ENCODE measurements at regions not wholly inside any gene's neighbourhood (a gene's known extent, or its start where the extent isn't known, plus 50 kb on each side); places are given as distances from the start of the nearest gene placed in this dataset.
"Not testable (repeated sequence)": the region's sequence is repeated elsewhere in the genome, so short reads cannot be mapped to it uniquely, and the experiment has no call there.

GRCh38 chr6:121760191-121760590 is 324.7 kb downstream of the GJA1 start:
- DNase-seq (ENCODE audit: low spot score) = no peak

GRCh38 chr6:121760745-121761144 is 325.3 kb downstream of the GJA1 start:
- no peak for DNase-seq (ENCODE audit: low spot score)

GRCh38 chr6:121764493-121764892 is 329.0 kb downstream of the GJA1 start:
- no peak for DNase-seq (ENCODE audit: low spot score)

GRCh38 chr6:121765060-121765459 is 329.6 kb downstream of the GJA1 start:
- DNase-seq (ENCODE audit: low spot score) = no peak

GRCh38 chr6:121767211-121767610 is 331.8 kb downstream of the GJA1 start:
- DNase-seq (ENCODE audit: low spot score) = no peak

- DNase-seq (ENCODE audit: low spot score) = no peak
Measured at GRCh38 chr6:121770943-121771342, 335.5 kb downstream of the GJA1 start.

- no peak for DNase-seq (ENCODE audit: low spot score)
Measured at GRCh38 chr6:121771937-121772720, 336.7 kb downstream of the GJA1 start.

- DNase-seq (ENCODE audit: low spot score) = no peak
Measured at GRCh38 chr6:121776054-121776453, 340.6 kb downstream of the GJA1 start.

GRCh38 chr6:121780325-121781321 is 345.2 kb downstream of the GJA1 start:
- DNase-seq (ENCODE audit: low spot score) = peak; percentile 24

GRCh38 chr6:121791396-121792315 is 356.2 kb downstream of the GJA1 start:
- DNase-seq (ENCODE audit: low spot score) = no peak

GRCh38 chr6:121794630-121795029 is 359.2 kb downstream of the GJA1 start:
- peak; percentile 50 for DNase-seq (ENCODE audit: low spot score)

- not testable (repeated sequence) for DNase-seq (ENCODE audit: low spot score)
Measured at GRCh38 chr6:121797598-121797997, 362.2 kb downstream of the GJA1 start.

GRCh38 chr6:121798126-121798525 is 362.7 kb downstream of the GJA1 start:
- not testable (repeated sequence) for DNase-seq (ENCODE audit: low spot score)

GRCh38 chr6:121799574-121799973 is 364.1 kb downstream of the GJA1 start:
- DNase-seq (ENCODE audit: low spot score) = no peak

GRCh38 chr6:121800047-121800446 is 364.6 kb downstream of the GJA1 start:
- no peak for DNase-seq (ENCODE audit: low spot score)

- DNase-seq (ENCODE audit: low spot score) = no peak
Measured at GRCh38 chr6:121806116-121806515, 370.7 kb downstream of the GJA1 start.

- no peak for DNase-seq (ENCODE audit: low spot score)
Measured at GRCh38 chr6:121809211-121809610, 373.8 kb downstream of the GJA1 start.

- DNase-seq (ENCODE audit: low spot score) = no peak
Measured at GRCh38 chr6:121810158-121811032, 374.9 kb downstream of the GJA1 start.

- DNase-seq (ENCODE audit: low spot score) = no peak
Measured at GRCh38 chr6:121811106-121811505, 375.7 kb downstream of the GJA1 start.

GRCh38 chr6:121816361-121816760 is 380.9 kb downstream of the GJA1 start:
- no peak for DNase-seq (ENCODE audit: low spot score)

Measured in umbilical cord (tissue), 1 donor.